HepG2 (cell line): ENCODE measurements at regions not wholly inside any gene's neighbourhood (a gene's known extent, or its start where the extent isn't known, plus 50 kb on each side); places are given as distances from the start of the nearest gene placed in this dataset.

Source experiments
- ATAC-seq: fragments of 200-7000 bp; cut with Tn5 transposase; 3 replicates; pipeline ENCODE4 v1.9.1; 2020; ENCODE audit warnings: mild to moderate bottlenecking, moderate library complexity
- BruUV-seq: library from RNA; stranded (reverse); fragments of 400-500 nt; replicated peaks from 2 replicates; lab custom pipeline; 2021; lab: Mats Ljungman, UMichigan
- CTCF ChIA-PET: fragments of 300-600 bp; formaldehyde crosslinking; extraction: SDS; loops from one replicate; lab custom pipeline; 2021; ENCODE audit warnings: low total read pairs, inconsistent platforms, low intra/inter-chr PET ratio; lab: Yijun Ruan, JAX
- POLR2A ChIA-PET: fragments of 350-600 bp; sonication (Branson Sonifier 250); formaldehyde crosslinking; loops from one replicate; lab custom pipeline; 2020; ENCODE audit warnings: antibody characterized with exemption, inconsistent platforms; lab: Yijun Ruan, JAX
- DNase-seq: peaks from one replicate; pipeline ENCODE4 v3.0.0-alpha.2; 2015; ENCODE audit warnings: low spot score
- FAIRE-seq: peaks from 3 replicates; lab custom pipeline; 2011; peaks lifted over from hg19 to GRCh38; lab: Jason Lieb, UNC
- H2AFZ ChIP-seq: one replicate; pipeline ENCODE4 v1.6.1; 2011; ENCODE audit warnings: low read length, inconsistent platforms
- H3K27ac ChIP-seq: fragments of 300-600 bp; 3 replicates; pipeline ENCODE4 v1.8.0; 2011; ENCODE audit warnings: mixed run types, mild to moderate bottlenecking, mixed read lengths, low read length, inconsistent platforms; ENCODE audit not compliant: insufficient read depth; ENCODE audit errors: extremely low read length
- H3K27me3 ChIP-seq, 2 experiments: fragments of 200-600 bp in 1 of 2; 2 replicates in 1 of 2; 3 replicates in 1 of 2; pipeline versions ENCODE4 v1.6.0 to v1.8.0; 2011; ENCODE audit warnings: low read length in 2 of 2, mild to moderate bottlenecking in 2 of 2, moderate library complexity in 2 of 2, inconsistent platforms in 1 of 2; ENCODE audit not compliant: insufficient read depth in 2 of 2, control insufficient read depth in 1 of 2
- H3K36me3 ChIP-seq, 2 experiments: fragments of 200-600 bp in 1 of 2; replicated peaks in 1 of 2; 2 replicates in 1 of 2; 3 replicates in 1 of 2; pipeline versions ENCODE4 v1.5.1 to v1.8.0; 2011; ENCODE audit warnings: low read length in 2 of 2, inconsistent platforms in 1 of 2; ENCODE audit not compliant: insufficient read depth in 2 of 2, control insufficient read depth in 1 of 2
- H3K4me1 ChIP-seq: 2 replicates; pipeline ENCODE4 v1.5.1; 2012; ENCODE audit warnings: low read length, inconsistent platforms; ENCODE audit not compliant: insufficient read depth
- H3K4me2 ChIP-seq: 2 replicates; pipeline ENCODE4 v1.6.0; 2011; ENCODE audit warnings: low read depth, low read length, inconsistent platforms
- H3K4me3 ChIP-seq, 3 experiments: fragments of 200-600 bp in 1 of 3; sonication (generic), shearing (Covaris generic) in 1 of 3; replicated peaks in 1 of 3; 2 replicates each; pipeline ENCODE4 v1.5.1; 2011 to 2016; ENCODE audit warnings: low read length in 3 of 3, inconsistent platforms in 2 of 3, low read depth in 2 of 3, mild to moderate bottlenecking in 2 of 3, control low read depth in 1 of 3, mixed read lengths in 1 of 3; ENCODE audit not compliant: insufficient read depth in 1 of 3
- H3K79me2 ChIP-seq: one replicate; pipeline ENCODE4 v1.6.1; 2011; ENCODE audit warnings: low read length, inconsistent platforms; ENCODE audit not compliant: insufficient read depth
- H3K9ac ChIP-seq: 2 replicates; pipeline ENCODE4 v1.6.0; 2011; ENCODE audit warnings: mild to moderate bottlenecking, low read depth, low read length, inconsistent platforms; ENCODE audit not compliant: insufficient read depth
- H3K9me3 ChIP-seq: 2 replicates; pipeline ENCODE4 v1.5.1; 2012; ENCODE audit warnings: mild to moderate bottlenecking, low read length
- H4K20me1 ChIP-seq: 2 replicates; pipeline ENCODE4 v1.6.0; 2011; ENCODE audit warnings: inconsistent platforms, mild to moderate bottlenecking, low read length, moderate library complexity; ENCODE audit not compliant: insufficient read depth
- ARNTL ChIP-seq: sonication (generic); formaldehyde crosslinking; IDR thresholded peaks from 2 replicates; pipeline ENCODE4 v1.4.0; 2020; ENCODE audit warnings: mild to moderate bottlenecking, missing genetic modification reagents
- NCOA5 ChIP-seq: sonication (generic); formaldehyde crosslinking; IDR thresholded peaks from 2 replicates; pipeline ENCODE4 v1.4.0; 2020; ENCODE audit warnings: missing genetic modification reagents
- ZNF30 ChIP-seq: sonication (generic); formaldehyde crosslinking; IDR thresholded peaks from 2 replicates; pipeline ENCODE4 v1.5.0; 2020; ENCODE audit warnings: mild to moderate bottlenecking, missing genetic modification reagents
- ZNF329 ChIP-seq: sonication (generic); formaldehyde crosslinking; IDR thresholded peaks from 2 replicates; pipeline ENCODE4 v1.9.0; 2021; ENCODE audit warnings: low read depth, mild to moderate bottlenecking, missing genetic modification reagents
- WGBS: methylation state at CpG from one replicate; pipeline ENCODE4 v1.1.6; 2017; ENCODE audit warnings: low lambda C conversion rate; 5-methylcytosine and 5-hydroxymethylcytosine counted together
- in situ Hi-C: cut with HindIII; loops from 2 replicates; pipeline ENCODE4 v1.10.0; 2017; ENCODE audit warnings: low pct_unique_long_range_greater_than_20kb; ENCODE audit not compliant: extremely low pct_ligation_motif_present
- intact Hi-C: fragments of 100-400 bp; cut with micrococcal nuclease; formaldehyde crosslinking; loops from one replicate; pipeline ENCODE4 v1.10.0; 2022; ENCODE audit not compliant: unreplicated experiment
- TF ChIP-seq, protein P1 (sequence below), 2 experiments: IDR thresholded peaks; 2 replicates each; pipeline ENCODE4 v1.6.1; 2011 to 2012; ENCODE audit warnings: low read length in 2 of 2, borderline replicate concordance in 1 of 2, low read depth in 1 of 2, mild to moderate bottlenecking in 1 of 2, moderate library complexity in 1 of 2

GRCh38 chr3:72203105-72203504, 418.2 kb upstream of the PROK2 start:
- no peaks in the 10 kb centered on the region for H4K20me1 ChIP-seq
- in situ Hi-C loops (no loop called here), intact Hi-C loops (no loop called here)
- BruUV-seq, result no TSS peak
- H3K36me3 ChIP-seq, result no peaks in the 10 kb centered on the region
- H2AFZ ChIP-seq, result no peak overlapping the region
- no peaks in the 10 kb centered on the region for H3K79me2 ChIP-seq
- DNase-seq (no peak), ATAC-seq (no peak), FAIRE-seq (no peak)
- no peak overlapping the region for H3K4me2 ChIP-seq
- ChIA-PET CTCF (no interaction called here), POLR2A (no interaction called here)
- H3K9me3 ChIP-seq, result no peaks in the 10 kb centered on the region; the same call in 1 of the 2 replicates
- TF ChIP-seq ZNF30 (no peak), ARNTL (no peak), NCOA5 (CRISPR knock-in tag) (no peak), ZNF329 (CRISPR knock-in tag) (peak; percentile 87)
- WGBS, result 42% methylated on average over 4 of the region's 4 CpGs
- no peak overlapping the region for H3K27ac ChIP-seq
- no peak overlapping the region for H3K9ac ChIP-seq
- no peak overlapping the region for H3K4me3 ChIP-seq
- H3K27me3 ChIP-seq, result no peaks in the 10 kb centered on the region
- H3K4me1 ChIP-seq, result peaks cover 7% of the 10 kb centered on the region

GRCh38 chr3:72200332-72200731, 415.4 kb upstream of the PROK2 start:
- no peaks in the 10 kb centered on the region for H3K79me2 ChIP-seq
- no peak for FAIRE-seq
- POLR2A ChIA-PET, result no interaction called here
- H2AFZ ChIP-seq, result no peak overlapping the region
- H3K4me2 ChIP-seq, result no peak overlapping the region
- TF ChIP-seq, protein P1, sequence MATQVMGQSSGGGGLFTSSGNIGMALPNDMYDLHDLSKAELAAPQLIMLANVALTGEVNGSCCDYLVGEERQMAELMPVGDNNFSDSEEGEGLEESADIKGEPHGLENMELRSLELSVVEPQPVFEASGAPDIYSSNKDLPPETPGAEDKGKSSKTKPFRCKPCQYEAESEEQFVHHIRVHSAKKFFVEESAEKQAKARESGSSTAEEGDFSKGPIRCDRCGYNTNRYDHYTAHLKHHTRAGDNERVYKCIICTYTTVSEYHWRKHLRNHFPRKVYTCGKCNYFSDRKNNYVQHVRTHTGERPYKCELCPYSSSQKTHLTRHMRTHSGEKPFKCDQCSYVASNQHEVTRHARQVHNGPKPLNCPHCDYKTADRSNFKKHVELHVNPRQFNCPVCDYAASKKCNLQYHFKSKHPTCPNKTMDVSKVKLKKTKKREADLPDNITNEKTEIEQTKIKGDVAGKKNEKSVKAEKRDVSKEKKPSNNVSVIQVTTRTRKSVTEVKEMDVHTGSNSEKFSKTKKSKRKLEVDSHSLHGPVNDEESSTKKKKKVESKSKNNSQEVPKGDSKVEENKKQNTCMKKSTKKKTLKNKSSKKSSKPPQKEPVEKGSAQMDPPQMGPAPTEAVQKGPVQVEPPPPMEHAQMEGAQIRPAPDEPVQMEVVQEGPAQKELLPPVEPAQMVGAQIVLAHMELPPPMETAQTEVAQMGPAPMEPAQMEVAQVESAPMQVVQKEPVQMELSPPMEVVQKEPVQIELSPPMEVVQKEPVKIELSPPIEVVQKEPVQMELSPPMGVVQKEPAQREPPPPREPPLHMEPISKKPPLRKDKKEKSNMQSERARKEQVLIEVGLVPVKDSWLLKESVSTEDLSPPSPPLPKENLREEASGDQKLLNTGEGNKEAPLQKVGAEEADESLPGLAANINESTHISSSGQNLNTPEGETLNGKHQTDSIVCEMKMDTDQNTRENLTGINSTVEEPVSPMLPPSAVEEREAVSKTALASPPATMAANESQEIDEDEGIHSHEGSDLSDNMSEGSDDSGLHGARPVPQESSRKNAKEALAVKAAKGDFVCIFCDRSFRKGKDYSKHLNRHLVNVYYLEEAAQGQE (IDR thresholded peaks at IDR 0.05; ENCODE audit: borderline replicate concordance in 1 of 2, low read depth in 1 of 2, low read length in 2 of 2), result no peak
- TF ChIP-seq, all 625 proteins: peak for 0
- CTCF ChIA-PET, result no interaction called here
- H3K4me1 ChIP-seq, result peaks cover 4% of the 10 kb centered on the region
- no TSS peak for BruUV-seq
- intact Hi-C loops (no loop called here), in situ Hi-C loops (no loop called here)
- DNase-seq, result no peak
- no peaks in the 10 kb centered on the region for H4K20me1 ChIP-seq
- ATAC-seq, result no peak
- H3K27me3 ChIP-seq, result no peaks in the 10 kb centered on the region
- H3K36me3 ChIP-seq, result no peaks in the 10 kb centered on the region
- H3K27ac ChIP-seq, result no peak overlapping the region
- no peak overlapping the region for H3K4me3 ChIP-seq
- H3K9ac ChIP-seq, result no peak overlapping the region
- H3K9me3 ChIP-seq, result no peaks in the 10 kb centered on the region; the same call in 1 of the 2 replicates
- 22% methylated on average over 1 of the region's 1 CpG for WGBS
